ENCODE measurements at regions not wholly inside any gene's neighbourhood (a gene's known extent, or its start where the extent isn't known, plus 50 kb on each side); places are given as distances from the start of the nearest gene placed in this dataset.

DNA sequence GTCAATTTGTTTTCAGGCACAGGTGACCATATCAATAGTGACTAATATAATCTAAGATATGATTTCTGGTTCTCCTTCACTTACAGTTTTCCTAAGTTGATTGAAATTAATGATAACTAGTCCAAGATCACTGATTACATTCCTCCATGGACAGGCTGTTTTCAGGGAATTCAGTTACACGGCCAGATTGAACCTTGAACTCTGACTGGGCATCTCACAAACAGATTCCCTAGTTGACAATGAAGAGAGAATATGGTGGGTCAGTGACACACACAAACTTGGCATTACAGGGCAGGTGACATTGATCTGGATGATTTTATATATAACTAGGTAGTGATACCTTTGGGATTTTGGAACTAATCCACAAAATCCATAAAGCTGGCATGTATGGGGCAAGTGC is 110.2 kb upstream of the EGR2 start:
- DNase-seq (no peak), FAIRE-seq (no peak)
- intact Hi-C loops (cut with DNase I): no loop called here
- Histone ChIP-seq H3K27me3 (ENCODE audit: control insufficient read depth, insufficient read depth, low read length) (no peaks in the 10 kb centered on the region), H3K9me3 (ENCODE audit: control insufficient read depth in 2 of 3, insufficient read depth in 1 of 3, low read length in 3 of 3) (no peaks in the 10 kb centered on the region), H3K9ac (ENCODE audit: low read length in 3 of 3) (no peak overlapping the region), H3K27ac (ENCODE audit: low read depth in 2 of 2, low read length in 2 of 2) (no peak overlapping the region), H3K4me3 (ENCODE audit: low read length in 3 of 3) (no peak overlapping the region), H3K4me1 (ENCODE audit: control insufficient read depth in 2 of 3, insufficient read depth in 2 of 3, low read depth in 1 of 3, low read length in 3 of 3) (no peaks in the 10 kb centered on the region), H3K36me3 (ENCODE audit: control insufficient read depth in 2 of 3, insufficient read depth in 3 of 3, low read length in 3 of 3) (no peaks in the 10 kb centered on the region)
- TF ChIP-seq, protein P1, sequence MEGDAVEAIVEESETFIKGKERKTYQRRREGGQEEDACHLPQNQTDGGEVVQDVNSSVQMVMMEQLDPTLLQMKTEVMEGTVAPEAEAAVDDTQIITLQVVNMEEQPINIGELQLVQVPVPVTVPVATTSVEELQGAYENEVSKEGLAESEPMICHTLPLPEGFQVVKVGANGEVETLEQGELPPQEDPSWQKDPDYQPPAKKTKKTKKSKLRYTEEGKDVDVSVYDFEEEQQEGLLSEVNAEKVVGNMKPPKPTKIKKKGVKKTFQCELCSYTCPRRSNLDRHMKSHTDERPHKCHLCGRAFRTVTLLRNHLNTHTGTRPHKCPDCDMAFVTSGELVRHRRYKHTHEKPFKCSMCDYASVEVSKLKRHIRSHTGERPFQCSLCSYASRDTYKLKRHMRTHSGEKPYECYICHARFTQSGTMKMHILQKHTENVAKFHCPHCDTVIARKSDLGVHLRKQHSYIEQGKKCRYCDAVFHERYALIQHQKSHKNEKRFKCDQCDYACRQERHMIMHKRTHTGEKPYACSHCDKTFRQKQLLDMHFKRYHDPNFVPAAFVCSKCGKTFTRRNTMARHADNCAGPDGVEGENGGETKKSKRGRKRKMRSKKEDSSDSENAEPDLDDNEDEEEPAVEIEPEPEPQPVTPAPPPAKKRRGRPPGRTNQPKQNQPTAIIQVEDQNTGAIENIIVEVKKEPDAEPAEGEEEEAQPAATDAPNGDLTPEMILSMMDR (IDR thresholded peaks at IDR 0.05; ENCODE audit: borderline replicate concordance, extremely low read depth, insufficient read depth): no peak

GRCh38 chr10:62924344-62924748 is 108.2 kb upstream of the EGR2 start:
- FAIRE-seq: no peak
- TF ChIP-seq, protein P1 (IDR thresholded peaks at IDR 0.05; ENCODE audit: borderline replicate concordance, extremely low read depth, insufficient read depth): no peak
- Histone ChIP-seq H3K9me3 (ENCODE audit: control insufficient read depth in 2 of 3, insufficient read depth in 1 of 3, low read length in 3 of 3) (no peaks in the 10 kb centered on the region), H3K4me3 (ENCODE audit: low read length in 3 of 3) (peak overlapping the region in 1 of 3 donors; percentile 13), H3K27me3 (ENCODE audit: control insufficient read depth, insufficient read depth, low read length) (no peaks in the 10 kb centered on the region), H3K4me1 (ENCODE audit: control insufficient read depth in 2 of 3, insufficient read depth in 2 of 3, low read depth in 1 of 3, low read length in 3 of 3) (no peaks in the 10 kb centered on the region), H3K36me3 (ENCODE audit: control insufficient read depth in 2 of 3, insufficient read depth in 3 of 3, low read length in 3 of 3) (no peaks in the 10 kb centered on the region), H3K9ac (ENCODE audit: low read length in 3 of 3) (no peak overlapping the region), H3K27ac (ENCODE audit: low read depth in 2 of 2, low read length in 2 of 2) (no peak overlapping the region)
- intact Hi-C loops (cut with DNase I): no loop called here
- DNase-seq: peak in 3 of 5 donors; percentile 31 to 58 (median 39)

GRCh38 chr10:62919776-62920175 is 103.6 kb upstream of the EGR2 start:
- FAIRE-seq: no peak
- intact Hi-C loops (cut with DNase I): no loop called here
- H3K27me3 ChIP-seq (ENCODE audit: control insufficient read depth, insufficient read depth, low read length): no peaks in the 10 kb centered on the region
- DNase-seq: no peak
- no peak overlapping the region for H3K27ac ChIP-seq (ENCODE audit: low read depth in 2 of 2, low read length in 2 of 2)
- no peaks in the 10 kb centered on the region for H3K9me3 ChIP-seq (ENCODE audit: control insufficient read depth in 2 of 3, insufficient read depth in 1 of 3, low read length in 3 of 3)
- no peaks in the 10 kb centered on the region for H3K36me3 ChIP-seq (ENCODE audit: control insufficient read depth in 2 of 3, insufficient read depth in 3 of 3, low read length in 3 of 3)
- H3K9ac ChIP-seq (ENCODE audit: low read length in 3 of 3): no peak overlapping the region
- no peaks in the 10 kb centered on the region for H3K4me1 ChIP-seq (ENCODE audit: control insufficient read depth in 2 of 3, insufficient read depth in 2 of 3, low read depth in 1 of 3, low read length in 3 of 3)
- TF ChIP-seq, protein P1 (IDR thresholded peaks at IDR 0.05; ENCODE audit: borderline replicate concordance, extremely low read depth, insufficient read depth): no peak
- H3K4me3 ChIP-seq (ENCODE audit: low read length in 3 of 3): no peak overlapping the region

Data from kidney (tissue), 13 donors.